ENCODE measurements at regions not wholly inside any gene's neighbourhood (a gene's known extent, or its start where the extent isn't known, plus 50 kb on each side); places are given as distances from the start of the nearest gene placed in this dataset.
"Not testable (repeated sequence)": the region's sequence is repeated elsewhere in the genome, so short reads cannot be mapped to it uniquely, and the experiment has no call there.

GRCh38 chrX:96183391-96183790 lies 501.3 kb upstream of the DIAPH2 start:
- H3K4me1 ChIP-seq (ENCODE audit: control insufficient read depth, insufficient read depth, low read length), result no peaks in the 10 kb centered on the region
- peaks cover 3 to 6% of the 10 kb centered on the region in 2 donors for H3K9me3 Mint-ChIP-seq
- ATAC-seq (no peak), DNase-seq (no peak)
- H3K27ac Mint-ChIP-seq, result no peak overlapping the region
- H3K27me3 ChIP-seq (ENCODE audit: control insufficient read depth, insufficient read depth, low read length), result no peaks in the 10 kb centered on the region
- no peak overlapping the region for H3K27ac ChIP-seq (ENCODE audit: low read length)
- no peaks in the 10 kb centered on the region for H3K27me3 Mint-ChIP-seq (ENCODE audit: low read depth in 2 of 2)
- no peaks in the 10 kb centered on the region for H3K36me3 Mint-ChIP-seq
- no CpG with 5 or more reads among the region's 3 CpGs for WGBS (ENCODE audit: insufficient coverage)
- intact Hi-C loops (cut with micrococcal nuclease), result no loop called here
- H3K4me1 Mint-ChIP-seq, result no peaks in the 10 kb centered on the region
- no peak overlapping the region for H3K4me3 Mint-ChIP-seq
- no peaks in the 10 kb centered on the region for H3K9me3 ChIP-seq (ENCODE audit: control insufficient read depth, insufficient read depth, low read length)
- no peaks in the 10 kb centered on the region for H3K36me3 ChIP-seq (ENCODE audit: control insufficient read depth, insufficient read depth, low read length)
- no peak for TF ChIP-seq CTCF (IDR thresholded peaks at IDR 0.05)
- H3K4me3 ChIP-seq (ENCODE audit: low read length), result no peak overlapping the region

GRCh38 chrX:96183843-96184242 lies 500.8 kb upstream of the DIAPH2 start:
- H3K36me3 ChIP-seq (ENCODE audit: control insufficient read depth, insufficient read depth, low read length), result no peaks in the 10 kb centered on the region
- no peak overlapping the region for H3K27ac Mint-ChIP-seq
- H3K4me1 Mint-ChIP-seq, result no peaks in the 10 kb centered on the region
- no peak overlapping the region for H3K4me3 Mint-ChIP-seq
- H3K9me3 ChIP-seq (ENCODE audit: control insufficient read depth, insufficient read depth, low read length), result no peaks in the 10 kb centered on the region
- H3K27ac ChIP-seq (ENCODE audit: low read length), result no peak overlapping the region
- H3K27me3 Mint-ChIP-seq (ENCODE audit: low read depth in 2 of 2), result no peaks in the 10 kb centered on the region
- 53% methylated on average over 3 of the region's 3 CpGs for WGBS (ENCODE audit: insufficient coverage)
- no peaks in the 10 kb centered on the region for H3K27me3 ChIP-seq (ENCODE audit: control insufficient read depth, insufficient read depth, low read length)
- TF ChIP-seq CTCF (IDR thresholded peaks at IDR 0.05), result no peak
- DNase-seq (no peak), ATAC-seq (no peak)
- H3K36me3 Mint-ChIP-seq, result no peaks in the 10 kb centered on the region
- H3K4me1 ChIP-seq (ENCODE audit: control insufficient read depth, insufficient read depth, low read length), result no peaks in the 10 kb centered on the region
- intact Hi-C loops (cut with micrococcal nuclease), result no loop called here
- no peak overlapping the region for H3K4me3 ChIP-seq (ENCODE audit: low read length)
- H3K9me3 Mint-ChIP-seq, result peaks cover 3 to 6% of the 10 kb centered on the region in 2 donors

DNA sequence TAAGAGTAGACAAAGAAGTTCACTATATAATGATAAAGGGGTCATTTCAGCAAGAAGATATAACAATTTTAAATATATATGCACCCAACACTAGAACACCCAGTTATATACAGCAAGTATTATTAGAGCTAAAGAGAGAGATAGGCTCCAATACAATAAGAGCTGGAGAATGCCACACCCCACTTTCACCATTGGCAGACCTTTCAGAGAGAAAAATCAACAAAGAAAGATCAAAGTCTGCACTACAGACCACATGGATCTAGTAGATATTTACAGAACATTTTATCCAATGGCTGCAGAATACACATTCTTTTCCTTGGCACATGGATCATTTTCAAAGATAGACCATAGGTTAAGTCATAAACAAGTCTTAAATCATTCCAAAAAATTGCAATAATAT lies 479.7 kb upstream of the DIAPH2 start:
- intact Hi-C loops (cut with micrococcal nuclease), result no loop called here
- Mint-ChIP-seq H3K4me3 (no peak overlapping the region), H3K4me1 (no peaks in the 10 kb centered on the region), H3K9me3 (peaks cover 2 to 5% of the 10 kb centered on the region in 2 donors), H3K36me3 (no peaks in the 10 kb centered on the region), H3K27ac (no peak overlapping the region), H3K27me3 (ENCODE audit: low read depth in 2 of 2) (no peaks in the 10 kb centered on the region)
- Histone ChIP-seq H3K4me3 (ENCODE audit: low read length) (no peak overlapping the region), H3K9me3 (ENCODE audit: control insufficient read depth, insufficient read depth, low read length) (peaks cover 2% of the 10 kb centered on the region), H3K4me1 (ENCODE audit: control insufficient read depth, insufficient read depth, low read length) (no peaks in the 10 kb centered on the region), H3K27me3 (ENCODE audit: control insufficient read depth, insufficient read depth, low read length) (no peaks in the 10 kb centered on the region), H3K27ac (ENCODE audit: low read length) (no peak overlapping the region), H3K36me3 (ENCODE audit: control insufficient read depth, insufficient read depth, low read length) (no peaks in the 10 kb centered on the region)
- DNase-seq, result no peak
- ATAC-seq, result no peak
- TF ChIP-seq CTCF (IDR thresholded peaks at IDR 0.05), result no peak

- peaks cover 2 to 10% of the 10 kb centered on the region in 2 donors for H3K9me3 Mint-ChIP-seq
- no peaks in the 10 kb centered on the region for H3K36me3 ChIP-seq (ENCODE audit: control insufficient read depth, insufficient read depth, low read length)
These were observed 472.7 kb upstream of the DIAPH2 start for GRCh38 chrX:96211953-96212352.

DNA sequence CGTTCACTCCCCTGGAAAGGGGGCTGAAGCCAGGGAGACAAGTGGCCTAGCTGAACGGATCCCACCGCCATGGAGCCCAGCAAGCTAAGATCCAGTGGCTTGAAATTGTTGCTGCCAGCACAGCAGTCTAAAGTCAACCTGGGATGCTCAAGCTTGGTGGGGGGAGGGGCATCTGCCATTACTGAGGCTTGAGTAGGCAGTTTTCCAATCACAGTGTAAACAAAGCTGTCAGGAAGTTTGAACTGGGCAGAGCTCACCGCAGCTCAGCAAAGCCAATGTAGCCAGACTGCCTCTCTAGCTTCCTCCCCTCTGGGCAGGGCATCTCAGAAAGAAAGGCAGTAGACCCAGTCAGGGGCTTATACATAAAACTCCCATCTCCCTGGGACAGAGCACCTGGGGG lies 470.0 kb upstream of the DIAPH2 start:
- H3K27ac Mint-ChIP-seq; H3K4me3 ChIP-seq (ENCODE audit: low read length); H3K4me1 ChIP-seq (ENCODE audit: control insufficient read depth, insufficient read depth, low read length); ATAC-seq; H3K9me3 ChIP-seq (ENCODE audit: control insufficient read depth, insufficient read depth, low read length); H3K27me3 Mint-ChIP-seq (ENCODE audit: low read depth in 2 of 2); H3K4me3 Mint-ChIP-seq; H3K36me3 Mint-ChIP-seq; H3K4me1 Mint-ChIP-seq; H3K27me3 ChIP-seq (ENCODE audit: control insufficient read depth, insufficient read depth, low read length); DNase-seq; H3K36me3 ChIP-seq (ENCODE audit: control insufficient read depth, insufficient read depth, low read length); intact Hi-C loops (cut with micrococcal nuclease); H3K27ac ChIP-seq (ENCODE audit: low read length): not testable (repeated sequence)
- 92% methylated on average over 3 of the region's 4 CpGs for WGBS (ENCODE audit: insufficient coverage)
- H3K9me3 Mint-ChIP-seq, result peaks cover 2 to 13% of the 10 kb centered on the region in 2 donors

More at GRCh38 chrX:96211953-96212352, 472.7 kb upstream of the DIAPH2 start:
- intact Hi-C loops (cut with micrococcal nuclease), result no loop called here
- Mint-ChIP-seq H3K36me3 (no peaks in the 10 kb centered on the region), H3K27ac (no peak overlapping the region), H3K4me1 (no peaks in the 10 kb centered on the region), H3K4me3 (no peak overlapping the region), H3K27me3 (ENCODE audit: low read depth in 2 of 2) (no peaks in the 10 kb centered on the region)
- no peak overlapping the region for H3K4me3 ChIP-seq (ENCODE audit: low read length)
- ATAC-seq, result no peak
- H3K27me3 ChIP-seq (ENCODE audit: control insufficient read depth, insufficient read depth, low read length), result no peaks in the 10 kb centered on the region
- no peaks in the 10 kb centered on the region for H3K4me1 ChIP-seq (ENCODE audit: control insufficient read depth, insufficient read depth, low read length)
- no peak for TF ChIP-seq CTCF (IDR thresholded peaks at IDR 0.05)
- DNase-seq, result no peak
- H3K9me3 ChIP-seq (ENCODE audit: control insufficient read depth, insufficient read depth, low read length), result peaks cover 4% of the 10 kb centered on the region
- no peak overlapping the region for H3K27ac ChIP-seq (ENCODE audit: low read length)
